ENCODE measurements at regions not wholly inside any gene's neighbourhood (a gene's known extent, or its start where the extent isn't known, plus 50 kb on each side); places are given as distances from the start of the nearest gene placed in this dataset.

DNA sequence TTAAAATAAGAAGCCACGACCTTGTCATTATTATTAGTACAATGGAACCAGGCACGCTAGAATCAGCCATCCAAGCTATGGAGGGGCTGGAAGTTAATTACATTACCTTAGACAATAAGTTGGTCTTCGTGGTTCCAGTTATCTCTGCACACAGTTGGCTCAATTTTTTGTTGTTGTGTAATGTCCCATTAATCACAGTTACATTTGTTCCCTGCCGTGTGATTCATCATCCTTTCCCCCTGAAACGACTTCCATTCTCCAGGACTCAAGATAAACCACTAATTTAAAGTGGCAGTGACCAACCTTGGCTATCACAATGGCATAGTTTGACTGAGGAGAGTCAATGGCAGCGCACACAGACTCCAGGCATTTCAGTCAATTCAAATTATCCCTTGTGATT, 905.0 kb downstream of the RAB28 start:
- TF ChIP-seq, protein P1, sequence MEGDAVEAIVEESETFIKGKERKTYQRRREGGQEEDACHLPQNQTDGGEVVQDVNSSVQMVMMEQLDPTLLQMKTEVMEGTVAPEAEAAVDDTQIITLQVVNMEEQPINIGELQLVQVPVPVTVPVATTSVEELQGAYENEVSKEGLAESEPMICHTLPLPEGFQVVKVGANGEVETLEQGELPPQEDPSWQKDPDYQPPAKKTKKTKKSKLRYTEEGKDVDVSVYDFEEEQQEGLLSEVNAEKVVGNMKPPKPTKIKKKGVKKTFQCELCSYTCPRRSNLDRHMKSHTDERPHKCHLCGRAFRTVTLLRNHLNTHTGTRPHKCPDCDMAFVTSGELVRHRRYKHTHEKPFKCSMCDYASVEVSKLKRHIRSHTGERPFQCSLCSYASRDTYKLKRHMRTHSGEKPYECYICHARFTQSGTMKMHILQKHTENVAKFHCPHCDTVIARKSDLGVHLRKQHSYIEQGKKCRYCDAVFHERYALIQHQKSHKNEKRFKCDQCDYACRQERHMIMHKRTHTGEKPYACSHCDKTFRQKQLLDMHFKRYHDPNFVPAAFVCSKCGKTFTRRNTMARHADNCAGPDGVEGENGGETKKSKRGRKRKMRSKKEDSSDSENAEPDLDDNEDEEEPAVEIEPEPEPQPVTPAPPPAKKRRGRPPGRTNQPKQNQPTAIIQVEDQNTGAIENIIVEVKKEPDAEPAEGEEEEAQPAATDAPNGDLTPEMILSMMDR (IDR thresholded peaks at IDR 0.05; ENCODE audit: control extremely low read depth, extremely low read depth, low read depth, missing control alignments): no peak
- no peak for DNase-seq (ENCODE audit: extremely low spot score)
- POLR2A ChIA-PET: no interaction called here
- CTCF ChIA-PET: no interaction called here

DNA sequence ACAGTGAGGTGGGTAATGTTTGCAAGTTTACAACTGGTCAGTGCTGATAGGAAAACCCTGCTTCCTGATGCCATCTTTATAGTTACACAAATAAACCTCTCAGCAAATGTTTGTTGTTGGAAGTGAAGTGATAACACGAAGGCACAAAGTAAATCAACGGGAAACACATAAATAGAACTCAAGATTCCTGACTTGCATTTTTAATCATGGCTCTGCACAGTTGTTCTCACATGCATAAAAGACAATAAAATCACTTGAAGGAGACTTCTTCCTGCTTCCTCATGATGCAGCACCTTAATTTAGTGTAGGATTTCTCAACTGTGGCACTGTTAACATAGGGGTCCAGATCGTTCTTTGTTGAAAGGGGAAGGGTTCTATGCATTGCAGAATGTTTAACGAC, 907.7 kb downstream of the RAB28 start:
- TF ChIP-seq, protein P1 (IDR thresholded peaks at IDR 0.05; ENCODE audit: control extremely low read depth, extremely low read depth, low read depth, missing control alignments): no peak
- ChIA-PET POLR2A (no interaction called here), CTCF (no interaction called here)
- no peak for DNase-seq (ENCODE audit: extremely low spot score)

DNA sequence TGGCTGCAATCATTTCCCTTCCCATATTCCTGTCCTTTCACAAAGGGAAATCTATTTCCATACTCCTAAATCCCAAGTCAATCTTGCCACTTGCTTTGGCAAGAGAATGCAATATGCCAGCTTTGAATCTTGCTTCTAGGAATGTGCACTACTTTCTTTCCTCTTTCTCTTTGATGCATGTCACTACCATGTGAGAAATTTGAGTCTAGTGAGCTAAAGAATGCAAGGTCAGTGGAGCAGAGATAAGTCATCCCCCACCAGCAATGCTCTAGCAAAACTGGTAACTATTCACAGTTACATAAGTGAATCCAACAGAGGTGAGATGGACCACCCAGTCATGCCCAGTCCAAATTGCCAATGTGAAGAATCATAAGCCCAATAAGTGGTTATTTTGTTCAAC, 910.4 kb downstream of the RAB28 start:
- POLR2A ChIA-PET: no interaction called here
- TF ChIP-seq, protein P1 (IDR thresholded peaks at IDR 0.05; ENCODE audit: control extremely low read depth, extremely low read depth, low read depth, missing control alignments): no peak

DNA sequence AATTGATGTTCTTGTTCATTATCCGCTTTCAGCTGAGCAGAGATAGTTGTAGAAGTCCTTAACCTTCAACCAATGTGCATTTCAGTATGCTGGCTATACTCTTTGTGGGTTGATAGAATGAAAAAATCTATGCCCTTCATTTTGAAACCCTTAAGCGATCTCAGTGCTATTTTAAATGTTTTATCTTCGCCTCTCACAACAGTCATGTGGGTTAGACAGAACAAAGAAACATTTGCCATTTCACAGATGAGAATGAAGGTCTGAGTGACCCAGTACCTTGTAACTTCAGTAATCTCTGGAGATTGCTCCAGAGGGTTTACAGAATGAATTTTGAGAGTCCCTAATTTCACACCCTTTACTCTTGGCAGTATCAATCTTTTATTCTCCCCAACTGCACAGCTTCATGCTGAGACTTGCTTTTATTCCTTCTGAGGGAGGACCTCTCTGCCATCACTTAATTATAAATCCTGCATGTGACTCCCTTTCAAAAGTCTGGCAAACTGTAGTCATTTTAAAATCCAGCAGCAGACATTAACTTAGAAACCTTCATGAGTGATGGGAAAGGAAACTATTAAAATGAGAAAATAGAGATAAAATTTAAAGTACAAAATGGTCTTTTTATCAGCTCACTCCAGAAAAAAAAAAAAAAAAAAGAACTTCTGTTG, 921.5 kb downstream of the RAB28 start:
- ChIA-PET CTCF (interaction anchor here (1.9 kb wide), 1 partner anchor 9 kb away, joined by 8 read pairs; no protein-coding TSS in a partner anchor), POLR2A (no interaction called here)
- DNase-seq (ENCODE audit: extremely low spot score): no peak
- TF ChIP-seq, protein P1 (IDR thresholded peaks at IDR 0.05; ENCODE audit: control extremely low read depth, extremely low read depth, low read depth, missing control alignments): no peak

More for the DNA sequence above, 910.4 kb downstream of the RAB28 start:
- CTCF ChIA-PET: no interaction called here
- DNase-seq (ENCODE audit: extremely low spot score): no peak

DNA sequence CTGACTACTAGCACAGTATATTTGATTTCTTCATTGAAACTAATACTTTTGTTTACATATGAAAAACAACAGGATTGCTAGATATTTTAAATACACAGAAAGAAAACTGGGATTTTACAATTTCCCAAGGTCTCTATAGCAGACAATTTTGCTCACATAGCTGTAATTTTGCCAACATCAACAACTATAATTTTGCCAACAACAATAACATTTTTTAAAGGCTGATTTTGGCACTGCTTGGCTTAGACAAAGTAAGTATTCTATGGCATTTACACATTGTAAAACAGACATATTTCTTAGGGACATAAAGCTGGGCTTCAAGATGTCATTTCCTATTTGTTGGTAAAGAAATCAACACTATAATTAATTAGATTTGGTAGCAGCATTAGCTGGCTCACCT, 922.1 kb downstream of the RAB28 start:
- ChIA-PET POLR2A (no interaction called here), CTCF (interaction anchor here (1.9 kb wide), 1 partner anchor 9 kb away, joined by 8 read pairs; no protein-coding TSS in a partner anchor)
- no peak for DNase-seq (ENCODE audit: extremely low spot score)
- TF ChIP-seq, protein P1 (IDR thresholded peaks at IDR 0.05; ENCODE audit: control extremely low read depth, extremely low read depth, low read depth, missing control alignments): no peak

DNA sequence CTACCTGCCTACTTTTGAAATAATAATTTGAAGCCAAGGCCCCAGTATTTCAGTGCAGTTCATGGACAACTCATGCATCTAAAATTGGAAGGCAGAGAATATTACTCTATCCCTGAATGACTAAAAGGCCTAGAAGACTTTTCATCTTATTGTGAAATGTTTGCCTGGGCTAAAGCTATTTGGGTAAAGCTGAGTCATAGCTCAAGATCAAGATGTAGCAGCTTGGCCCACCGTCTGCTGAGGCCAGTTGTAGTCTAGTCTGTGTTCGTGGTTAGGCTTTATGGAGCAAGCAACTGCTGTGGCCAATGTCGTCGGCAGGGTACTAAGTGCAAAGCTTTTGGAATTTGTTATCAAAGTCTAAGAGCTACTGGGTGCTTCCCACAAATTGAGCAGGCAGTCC, 929.1 kb downstream of the RAB28 start:
- no peak for DNase-seq (ENCODE audit: extremely low spot score)
- TF ChIP-seq, protein P1 (IDR thresholded peaks at IDR 0.05; ENCODE audit: control extremely low read depth, extremely low read depth, low read depth, missing control alignments): no peak
- CTCF ChIA-PET: interaction anchor here (0.9 kb wide), 1 partner anchor 9 kb away, joined by 3 read pairs; no protein-coding TSS in a partner anchor
- POLR2A ChIA-PET: no interaction called here
